Fibroblast of pulmonary artery (primary cell): ENCODE measurements at regions not wholly inside any gene's neighbourhood (a gene's known extent, or its start where the extent isn't known, plus 50 kb on each side); places are given as distances from the start of the nearest gene placed in this dataset.

Experiments
- DNase-seq: peaks from one replicate; pipeline ENCODE4 v3.0.0-alpha.2; 2010; ENCODE audit warnings: low read depth
- H3K4me3 ChIP-seq: replicated peaks from 2 replicates; pipeline ENCODE4 v1.5.1; 2011; ENCODE audit warnings: low read depth, mild to moderate bottlenecking, control low read depth, low read length, moderate library complexity
- TF ChIP-seq, protein P1 (sequence below): IDR thresholded peaks from 2 replicates; pipeline ENCODE4 v1.5.1; 2011; ENCODE audit warnings: mild to moderate bottlenecking, control low read depth, low read length, inconsistent platforms; ENCODE audit errors: missing control alignments

DNA sequence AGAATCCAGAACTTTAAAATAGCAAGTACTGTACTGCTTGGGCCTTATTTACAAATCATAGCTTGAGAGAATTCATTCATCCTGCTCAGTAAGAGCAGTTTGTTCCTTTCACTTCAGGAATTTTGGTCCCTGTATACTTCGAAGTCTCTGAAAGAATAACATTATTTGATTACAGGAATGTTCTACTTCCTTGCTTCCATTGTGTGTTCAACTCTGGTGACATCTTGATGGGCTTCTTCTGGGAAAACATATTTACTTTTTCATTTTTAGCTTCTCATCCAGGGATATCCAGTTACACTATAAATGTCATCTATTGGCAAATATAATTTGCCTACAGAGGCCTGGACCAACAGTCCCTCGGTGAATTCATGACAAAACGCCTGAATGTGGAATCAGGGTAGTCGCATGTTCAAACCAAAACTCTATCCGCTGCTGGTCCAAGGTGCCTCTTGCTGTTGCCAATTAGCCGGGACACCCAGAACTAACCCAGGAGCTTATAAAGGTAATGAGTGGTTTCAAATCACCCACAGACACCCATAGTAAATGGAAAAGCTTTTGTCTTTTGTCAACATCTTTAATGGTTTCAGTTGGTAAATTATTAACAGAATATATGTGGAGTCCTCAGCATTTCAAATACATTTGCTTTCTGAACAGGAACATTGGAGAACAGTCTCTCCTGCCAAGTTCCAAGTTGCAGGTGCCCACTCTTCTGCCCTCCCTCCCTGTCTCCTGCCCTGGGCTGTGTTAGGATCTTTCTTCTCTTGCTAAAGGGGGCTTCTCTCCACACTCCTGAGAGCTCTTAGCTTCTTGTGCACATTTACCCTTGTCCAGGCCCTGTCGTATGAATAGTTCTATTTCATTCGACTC lies 162.5 kb upstream of the CITED2 start:
- TF ChIP-seq, protein P1, sequence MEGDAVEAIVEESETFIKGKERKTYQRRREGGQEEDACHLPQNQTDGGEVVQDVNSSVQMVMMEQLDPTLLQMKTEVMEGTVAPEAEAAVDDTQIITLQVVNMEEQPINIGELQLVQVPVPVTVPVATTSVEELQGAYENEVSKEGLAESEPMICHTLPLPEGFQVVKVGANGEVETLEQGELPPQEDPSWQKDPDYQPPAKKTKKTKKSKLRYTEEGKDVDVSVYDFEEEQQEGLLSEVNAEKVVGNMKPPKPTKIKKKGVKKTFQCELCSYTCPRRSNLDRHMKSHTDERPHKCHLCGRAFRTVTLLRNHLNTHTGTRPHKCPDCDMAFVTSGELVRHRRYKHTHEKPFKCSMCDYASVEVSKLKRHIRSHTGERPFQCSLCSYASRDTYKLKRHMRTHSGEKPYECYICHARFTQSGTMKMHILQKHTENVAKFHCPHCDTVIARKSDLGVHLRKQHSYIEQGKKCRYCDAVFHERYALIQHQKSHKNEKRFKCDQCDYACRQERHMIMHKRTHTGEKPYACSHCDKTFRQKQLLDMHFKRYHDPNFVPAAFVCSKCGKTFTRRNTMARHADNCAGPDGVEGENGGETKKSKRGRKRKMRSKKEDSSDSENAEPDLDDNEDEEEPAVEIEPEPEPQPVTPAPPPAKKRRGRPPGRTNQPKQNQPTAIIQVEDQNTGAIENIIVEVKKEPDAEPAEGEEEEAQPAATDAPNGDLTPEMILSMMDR, result no peak
- peak; percentile 30 for DNase-seq
- no peak overlapping the region for H3K4me3 ChIP-seq

DNA sequence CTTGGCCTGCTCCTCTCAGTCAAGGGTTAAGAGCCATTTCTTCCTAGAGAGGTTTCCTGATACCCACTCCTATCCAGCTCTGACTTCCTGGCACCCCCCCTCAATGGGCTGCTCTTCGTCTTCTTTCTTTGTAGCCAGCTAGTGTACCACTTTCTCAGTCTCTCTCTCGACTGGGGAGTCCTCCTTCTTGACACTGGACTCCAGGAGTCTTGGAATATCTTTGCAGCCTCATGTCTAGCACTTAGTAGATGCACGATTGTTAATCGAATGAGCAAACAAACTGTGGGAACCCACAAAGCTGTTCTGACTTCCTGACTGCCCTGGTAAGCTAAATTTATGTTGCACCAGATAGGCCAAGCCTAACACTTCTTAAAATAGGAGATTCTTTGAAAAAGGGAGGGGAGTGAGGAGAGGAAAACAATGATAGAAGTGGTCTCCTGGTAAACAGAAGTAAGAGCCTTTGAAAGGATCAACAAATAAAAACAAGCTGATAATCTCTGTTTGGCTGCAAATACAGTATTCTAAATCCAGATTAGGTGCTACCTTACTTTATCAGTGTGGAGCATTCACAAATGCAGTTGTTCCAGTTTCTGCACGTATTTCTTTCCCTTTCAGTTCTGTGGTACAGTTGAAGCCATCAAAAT lies 160.1 kb upstream of the CITED2 start:
- no peak overlapping the region for H3K4me3 ChIP-seq
- DNase-seq, result no peak
- TF ChIP-seq, protein P1, result no peak

DNA sequence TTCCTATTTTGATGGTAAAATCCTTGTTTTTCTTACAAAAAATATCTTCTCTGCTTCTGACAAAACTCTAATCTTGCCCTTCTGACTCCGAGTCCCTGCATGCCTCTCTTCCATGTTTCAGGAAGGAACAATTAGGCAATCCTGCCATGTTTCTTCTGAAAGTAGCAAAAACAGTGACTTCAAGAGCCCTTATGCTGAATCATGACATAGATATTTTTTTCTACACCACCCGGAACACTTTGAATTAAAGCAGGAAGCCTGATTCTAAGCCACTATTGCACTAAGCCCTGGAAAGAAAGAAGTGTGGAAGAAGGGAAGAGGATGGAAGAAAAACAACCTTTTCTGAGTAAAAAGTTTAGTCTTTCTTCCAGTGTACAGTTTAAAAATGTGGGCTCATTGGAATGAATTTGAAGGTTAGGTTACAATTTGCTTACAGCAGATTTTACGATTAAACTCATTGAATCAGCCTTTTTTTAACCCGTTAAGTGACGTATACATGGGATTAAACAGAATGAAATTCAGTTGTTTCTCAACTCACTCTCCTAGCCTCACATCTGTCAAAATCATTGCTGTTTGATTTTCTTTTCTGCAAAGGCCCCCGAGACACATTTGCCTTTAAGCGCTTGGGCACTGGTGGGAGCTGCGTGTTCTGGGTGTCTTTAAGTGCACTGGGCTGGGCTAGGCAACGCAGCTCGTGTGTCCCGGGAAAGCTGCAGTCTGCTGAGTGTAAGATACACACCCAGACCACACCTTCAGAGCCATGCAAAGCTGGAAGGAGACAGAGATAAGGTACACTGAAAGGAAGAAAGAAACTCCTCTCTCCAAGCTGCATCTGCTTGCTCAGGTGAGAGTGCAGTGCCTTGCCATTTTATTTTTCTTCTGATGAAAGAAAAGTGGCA lies 159.4 kb upstream of the CITED2 start:
- peak; percentile 96 for DNase-seq
- no peak overlapping the region for H3K4me3 ChIP-seq
- TF ChIP-seq, protein P1, result no peak

DNA sequence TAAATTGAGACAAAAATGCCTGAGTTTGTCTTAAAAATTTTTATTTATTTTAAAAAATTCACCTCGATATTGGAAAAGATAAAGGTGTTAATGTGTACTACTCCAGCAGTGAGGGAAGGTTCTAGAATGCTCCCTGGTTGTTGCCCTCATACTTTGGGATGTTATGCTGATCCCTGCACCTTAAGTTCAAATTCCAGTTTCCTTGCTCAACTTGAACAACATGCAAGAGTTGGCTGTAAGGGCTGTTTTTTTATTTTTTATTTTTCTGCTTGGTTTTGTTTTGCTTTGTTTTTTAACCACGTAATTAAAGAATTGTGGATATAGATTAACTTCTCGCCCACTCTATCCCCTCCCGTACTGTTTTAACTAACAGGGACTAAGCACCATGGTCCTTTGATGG lies 158.7 kb upstream of the CITED2 start:
- TF ChIP-seq, protein P1, result no peak
- H3K4me3 ChIP-seq, result no peak overlapping the region

DNA sequence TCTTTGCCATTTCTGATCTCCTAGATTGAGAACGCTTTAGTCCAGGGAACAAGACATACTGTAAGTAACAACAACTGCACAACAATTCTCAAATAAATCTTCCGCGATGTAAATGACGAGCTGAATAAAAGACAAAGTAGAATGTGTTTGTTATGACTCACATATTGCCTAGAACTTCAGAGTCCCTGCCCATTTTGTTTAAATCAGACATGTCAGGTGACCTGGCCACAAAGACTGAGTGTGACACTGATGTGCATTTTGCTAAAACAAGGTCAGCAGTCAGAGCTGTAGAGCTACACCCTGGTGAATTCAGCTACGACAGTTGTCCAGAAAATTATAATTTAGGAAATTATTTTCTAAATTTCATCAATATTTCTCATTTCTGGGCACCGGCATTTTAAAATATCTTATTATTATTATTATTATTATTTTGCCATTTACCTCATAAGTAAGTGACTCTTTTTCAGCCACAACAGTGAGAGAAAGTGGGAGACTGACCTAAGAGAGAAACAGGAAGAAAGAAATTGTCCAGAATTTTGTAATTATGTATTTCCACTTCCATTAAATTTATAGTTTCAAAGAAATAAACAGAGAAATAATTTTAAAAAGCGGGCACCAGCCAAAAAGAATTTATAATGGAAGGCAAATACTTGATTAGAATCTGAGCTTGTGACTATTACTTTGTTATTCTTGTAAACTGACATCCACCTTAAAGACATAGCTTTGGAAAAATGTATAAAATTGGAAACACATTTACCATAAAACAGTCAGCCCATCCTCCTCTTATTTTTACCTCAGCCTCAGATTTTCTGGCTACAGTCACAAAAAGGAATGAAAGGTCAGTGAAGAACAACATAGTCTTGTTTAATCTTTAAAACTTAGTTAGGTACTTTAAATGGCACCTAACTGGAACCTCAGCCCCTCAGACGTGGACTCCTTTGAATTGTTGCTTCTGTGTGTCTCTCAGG lies 157.0 kb upstream of the CITED2 start:
- TF ChIP-seq, protein P1, result no peak
- DNase-seq, result no peak
- no peak overlapping the region for H3K4me3 ChIP-seq

More for the DNA sequence above, 158.7 kb upstream of the CITED2 start:
- DNase-seq, result peak; percentile 58

DNA sequence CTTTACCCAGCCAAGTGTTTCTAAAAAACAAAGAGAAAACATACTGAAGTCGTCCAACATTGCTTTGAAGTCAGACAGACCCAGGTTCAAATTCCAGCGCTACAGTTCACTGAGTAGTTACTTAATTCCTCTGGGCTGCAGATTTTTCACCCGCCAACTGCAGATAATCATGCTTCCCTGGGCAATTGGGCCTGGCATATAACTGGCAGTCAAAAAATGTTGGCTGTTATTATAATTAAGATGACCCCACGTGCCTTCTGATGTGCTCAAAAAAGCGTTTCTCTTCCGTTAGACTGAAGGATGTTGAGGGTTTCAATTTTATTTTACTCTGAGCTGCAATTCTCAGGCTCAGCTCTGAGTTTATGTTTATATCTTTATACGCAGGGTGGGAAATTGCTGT lies 156.1 kb upstream of the CITED2 start:
- no peak for DNase-seq
- H3K4me3 ChIP-seq, result no peak overlapping the region
- TF ChIP-seq, protein P1, result no peak
